Progenitor cell of endocrine pancreas (in vitro differentiated cells): ENCODE measurements at regions not wholly inside any gene's neighbourhood (a gene's known extent, or its start where the extent isn't known, plus 50 kb on each side); places are given as distances from the start of the nearest gene placed in this dataset.
A peak's percentile ranks its signal among the peaks of the same experiment; 100 is the strongest.

Experiments used
- DNase-seq: peaks from one replicate; pipeline ENCODE4 v3.0.0; 2021; ENCODE audit warnings: low spot score; ENCODE audit not compliant: unreplicated experiment
- H3K27ac Mint-ChIP-seq: 2 replicates; pipeline ENCODE4 v1.8.0; 2021; ENCODE audit warnings: mild to moderate bottlenecking, moderate library complexity, mixed read lengths
- H3K27me3 Mint-ChIP-seq: 2 replicates; pipeline ENCODE4 v1.8.0; 2021; ENCODE audit warnings: mixed read lengths
- H3K36me3 Mint-ChIP-seq: 2 replicates; pipeline ENCODE4 v1.8.0; 2022; ENCODE audit warnings: mixed read lengths; ENCODE audit not compliant: insufficient read depth
- H3K4me1 Mint-ChIP-seq: 2 replicates; pipeline ENCODE4 v1.8.0; 2021; ENCODE audit warnings: low read depth, mixed read lengths
- H3K4me3 Mint-ChIP-seq: 2 replicates; pipeline ENCODE4 v1.8.0; 2021; ENCODE audit warnings: low read depth, mild to moderate bottlenecking, moderate library complexity, mixed read lengths
- H3K9me3 Mint-ChIP-seq: 2 replicates; pipeline ENCODE4 v1.8.0; 2021; ENCODE audit warnings: low read depth, mixed read lengths
- CTCF ChIP-seq: fragments of 200-600 bp; sonication (generic); IDR thresholded peaks from one replicate; pipeline ENCODE4 v1.5.0; 2021; ENCODE audit warnings: antibody characterized with exemption, mild to moderate bottlenecking; ENCODE audit not compliant: unreplicated experiment

GRCh38 chr1:194469282-194469681 lies 1282.9 kb upstream of the B3GALT2 start:
- Mint-ChIP-seq H3K4me3 (no peak overlapping the region), H3K27ac (no peak overlapping the region), H3K4me1 (no peaks in the 10 kb centered on the region), H3K27me3 (no peaks in the 10 kb centered on the region), H3K9me3 (no peaks in the 10 kb centered on the region), H3K36me3 (no peaks in the 10 kb centered on the region)
- TF ChIP-seq CTCF, result no peak
- DNase-seq, result no peak

DNA sequence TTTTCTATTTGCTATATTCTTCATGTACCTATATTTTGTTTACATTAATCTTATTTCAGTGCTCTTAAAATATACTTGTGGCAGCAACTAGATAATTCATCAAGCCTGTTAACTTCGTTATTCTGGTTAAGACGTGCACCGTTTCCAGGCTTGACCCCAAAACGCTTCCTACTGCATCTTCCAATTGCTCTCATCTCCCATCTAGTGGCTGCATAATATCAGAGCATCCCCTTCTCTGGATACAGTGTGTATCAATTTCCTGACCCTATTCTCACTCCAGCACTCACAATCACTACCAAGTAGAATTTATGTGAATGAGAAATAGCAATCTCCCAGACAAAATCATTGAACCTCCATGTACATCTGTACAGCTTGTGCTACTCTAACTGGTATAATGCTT lies 1280.3 kb upstream of the B3GALT2 start:
- H3K36me3 Mint-ChIP-seq, result no peaks in the 10 kb centered on the region
- no peak overlapping the region for H3K4me3 Mint-ChIP-seq
- no peak overlapping the region for H3K27ac Mint-ChIP-seq
- TF ChIP-seq CTCF, result peak; percentile 30
- no peaks in the 10 kb centered on the region for H3K4me1 Mint-ChIP-seq
- H3K27me3 Mint-ChIP-seq, result no peaks in the 10 kb centered on the region
- no peak for DNase-seq
- no peaks in the 10 kb centered on the region for H3K9me3 Mint-ChIP-seq

DNA sequence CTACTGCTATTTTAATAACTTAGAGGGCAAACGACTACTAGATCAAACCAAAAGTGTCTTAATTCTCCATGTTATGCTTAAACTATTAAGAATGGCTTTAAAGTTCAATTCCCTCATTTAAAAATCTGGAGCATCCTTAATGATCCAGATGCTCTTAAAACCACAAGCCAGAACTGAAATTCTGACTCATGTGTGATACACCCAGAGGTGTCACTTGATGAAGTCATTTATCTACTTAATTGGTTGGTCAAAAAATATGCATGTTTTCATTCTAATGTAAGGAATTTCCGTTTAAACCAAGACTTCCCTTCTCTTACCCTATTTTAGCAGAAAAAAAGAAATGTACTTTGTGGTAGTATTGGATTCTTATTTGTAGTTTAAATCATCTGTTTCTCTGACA lies 1261.2 kb upstream of the B3GALT2 start:
- no peaks in the 10 kb centered on the region for H3K27me3 Mint-ChIP-seq
- H3K9me3 Mint-ChIP-seq, result no peaks in the 10 kb centered on the region
- H3K4me3 Mint-ChIP-seq, result no peak overlapping the region
- no peaks in the 10 kb centered on the region for H3K4me1 Mint-ChIP-seq
- H3K36me3 Mint-ChIP-seq, result no peaks in the 10 kb centered on the region
- no peak for TF ChIP-seq CTCF
- no peak for DNase-seq
- H3K27ac Mint-ChIP-seq, result no peak overlapping the region

DNA sequence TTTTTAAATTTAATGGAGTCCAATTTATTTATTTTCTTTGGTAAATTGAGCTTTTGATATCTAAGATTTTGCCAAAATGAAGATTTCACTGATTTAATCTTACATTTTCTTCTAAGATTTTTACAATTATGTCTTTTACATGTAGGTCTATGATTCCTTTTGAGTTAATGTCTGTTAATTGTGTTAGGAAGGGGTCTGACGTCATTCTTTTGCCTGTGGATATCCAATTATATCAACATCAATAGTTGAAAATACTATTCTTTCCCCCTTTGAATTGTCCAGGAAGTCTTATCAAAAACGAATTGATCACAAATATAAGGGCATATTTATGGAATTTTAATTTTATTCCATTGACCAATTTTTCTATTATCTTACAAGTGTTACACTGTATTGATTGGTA lies 1258.8 kb upstream of the B3GALT2 start:
- H3K27me3 Mint-ChIP-seq, result no peaks in the 10 kb centered on the region
- no peaks in the 10 kb centered on the region for H3K4me1 Mint-ChIP-seq
- no peaks in the 10 kb centered on the region for H3K9me3 Mint-ChIP-seq
- no peaks in the 10 kb centered on the region for H3K36me3 Mint-ChIP-seq
- no peak for DNase-seq
- TF ChIP-seq CTCF, result no peak
- H3K4me3 Mint-ChIP-seq, result no peak overlapping the region
- H3K27ac Mint-ChIP-seq, result no peak overlapping the region

- H3K27ac Mint-ChIP-seq, result no peak overlapping the region
- H3K27me3 Mint-ChIP-seq, result no peaks in the 10 kb centered on the region
- no peaks in the 10 kb centered on the region for H3K36me3 Mint-ChIP-seq
- no peaks in the 10 kb centered on the region for H3K9me3 Mint-ChIP-seq
- no peaks in the 10 kb centered on the region for H3K4me1 Mint-ChIP-seq
- TF ChIP-seq CTCF, result no peak
- DNase-seq, result no peak
- H3K4me3 Mint-ChIP-seq, result no peak overlapping the region
Observed at GRCh38 chr1:194442901-194443575, 1256.6 kb upstream of the B3GALT2 start.
